HEK293 (cell line): ENCODE measurements at regions not wholly inside any gene's neighbourhood (a gene's known extent, or its start where the extent isn't known, plus 50 kb on each side); places are given as distances from the start of the nearest gene placed in this dataset.

ENCODE experiments used
- CTCF ChIA-PET: fragments of 350-600 bp; formaldehyde crosslinking; extraction: SDS; loops from one replicate; lab custom pipeline; 2021; ENCODE audit warnings: antibody characterized with exemption; lab: Yijun Ruan, JAX
- POLR2A ChIA-PET: fragments of 300-600 bp; formaldehyde crosslinking; extraction: SDS; loops from one replicate; lab custom pipeline; 2020; ENCODE audit warnings: antibody characterized with exemption, inconsistent platforms; lab: Yijun Ruan, JAX
- H3K27ac ChIP-seq: fragments of 200-500 bp; sonication (Bioruptor generic); 2 replicates; pipeline ENCODE4 v1.5.1; 2014; ENCODE audit warnings: low read depth, low read length, control low read depth, inconsistent platforms; ENCODE audit errors: extremely low read depth
- H3K36me3 ChIP-seq, 2 experiments: fragments of 200-500 bp in 1 of 2; sonication (Bioruptor generic) in 1 of 2; 1 replicate in 1 of 2; 2 replicates in 1 of 2; pipeline ENCODE4 v1.5.1; 2014 to 2017; ENCODE audit warnings: inconsistent platforms in 2 of 2, low read length in 2 of 2; ENCODE audit not compliant: control insufficient read depth in 2 of 2, insufficient read depth in 1 of 2
- H3K4me1 ChIP-seq: fragments of 200-500 bp; sonication (Bioruptor generic); 2 replicates; pipeline ENCODE4 v1.5.1; 2014; ENCODE audit warnings: mild to moderate bottlenecking, low read length, inconsistent platforms; ENCODE audit not compliant: control insufficient read depth, insufficient read depth
- H3K4me3 ChIP-seq: 2 replicates; pipeline ENCODE4 v1.5.1; 2011; ENCODE audit warnings: low read depth, mild to moderate bottlenecking, control low read depth, low read length, moderate library complexity
- H3K9me3 ChIP-seq: fragments of 200-500 bp; sonication (Bioruptor generic); 2 replicates; pipeline ENCODE4 v1.5.1; 2014; ENCODE audit warnings: low read depth, low read length, inconsistent platforms; ENCODE audit not compliant: control insufficient read depth, insufficient read depth
- AEBP2 ChIP-seq: fragments of 450-650 bp; formaldehyde crosslinking; IDR thresholded peaks from 2 replicates; pipeline ENCODE4 v1.5.1; 2016; ENCODE audit warnings: missing biosample characterization, missing genetic modification characterization, borderline replicate concordance
- ATF2 ChIP-seq: fragments of 450-650 bp; formaldehyde crosslinking; IDR thresholded peaks from 2 replicates; pipeline ENCODE4 v1.5.1; 2016; ENCODE audit warnings: missing biosample characterization, missing genetic modification characterization, low read depth
- FEZF1 ChIP-seq: fragments of 450-650 bp; formaldehyde crosslinking; IDR thresholded peaks from 2 replicates; pipeline ENCODE4 v1.5.1; 2016; ENCODE audit warnings: missing biosample characterization, missing genetic modification characterization
- GFI1B ChIP-seq: fragments of 450-650 bp; formaldehyde crosslinking; IDR thresholded peaks from 2 replicates; pipeline ENCODE4 v1.5.1; 2016; ENCODE audit warnings: missing biosample characterization, missing genetic modification characterization
- GLIS2 ChIP-seq: fragments of 450-650 bp; formaldehyde crosslinking; IDR thresholded peaks from 2 replicates; pipeline ENCODE4 v1.5.1; 2016; ENCODE audit warnings: missing biosample characterization, missing genetic modification characterization
- MEIS1 ChIP-seq: sonication (generic); formaldehyde crosslinking; IDR thresholded peaks from 2 replicates; pipeline ENCODE4 v1.8.1; 2022; ENCODE audit warnings: missing genetic modification reagents, mild to moderate bottlenecking, borderline replicate concordance
- MYNN ChIP-seq: fragments of 450-650 bp; formaldehyde crosslinking; IDR thresholded peaks from 2 replicates; pipeline ENCODE4 v1.5.1; 2016; ENCODE audit warnings: missing biosample characterization, missing genetic modification characterization, borderline replicate concordance
- RBAK ChIP-seq: fragments of 450-650 bp; formaldehyde crosslinking; IDR thresholded peaks from 2 replicates; pipeline ENCODE4 v1.5.1; 2016; ENCODE audit warnings: missing biosample characterization, missing genetic modification characterization
- ZBTB1 ChIP-seq: fragments of 450-650 bp; formaldehyde crosslinking; IDR thresholded peaks from 2 replicates; pipeline ENCODE4 v1.5.1; 2016; ENCODE audit warnings: missing biosample characterization, missing genetic modification characterization
- ZNF114 ChIP-seq: fragments of 450-650 bp; formaldehyde crosslinking; IDR thresholded peaks from 2 replicates; pipeline ENCODE4 v1.5.0; 2017; ENCODE audit warnings: missing biosample characterization, missing genetic modification characterization
- ZNF16 ChIP-seq: fragments of 450-650 bp; formaldehyde crosslinking; IDR thresholded peaks from 2 replicates; pipeline ENCODE4 v1.5.1; 2016; ENCODE audit warnings: low read depth, missing biosample characterization, missing genetic modification characterization
- ZNF2 ChIP-seq: fragments of 450-650 bp; formaldehyde crosslinking; IDR thresholded peaks from 2 replicates; pipeline ENCODE4 v1.5.1; 2016; ENCODE audit warnings: missing biosample characterization, missing genetic modification characterization
- ZNF354C ChIP-seq: fragments of 450-650 bp; formaldehyde crosslinking; IDR thresholded peaks from 2 replicates; pipeline ENCODE4 v1.5.1; 2016; ENCODE audit warnings: missing biosample characterization, missing genetic modification characterization, low read depth, borderline replicate concordance
- ZNF449 ChIP-seq: fragments of 450-650 bp; formaldehyde crosslinking; IDR thresholded peaks from 2 replicates; pipeline ENCODE4 v1.5.1; 2017; ENCODE audit warnings: missing biosample characterization, mild to moderate bottlenecking, missing genetic modification characterization, moderate library complexity
- ZNF510 ChIP-seq: fragments of 450-650 bp; formaldehyde crosslinking; IDR thresholded peaks from 2 replicates; pipeline ENCODE4 v1.5.1; 2018; ENCODE audit warnings: mild to moderate bottlenecking, missing genetic modification characterization, missing biosample characterization; ENCODE audit not compliant: insufficient replicate concordance
- ZNF518A ChIP-seq: fragments of 450-650 bp; formaldehyde crosslinking; conservative IDR thresholded peaks from 2 replicates; pipeline ENCODE4 v1.5.1; 2016; ENCODE audit warnings: low read depth, missing biosample characterization, missing genetic modification characterization
- ZNF529 ChIP-seq: fragments of 450-650 bp; formaldehyde crosslinking; IDR thresholded peaks from 2 replicates; pipeline ENCODE4 v1.5.1; 2017; ENCODE audit warnings: missing genetic modification characterization, missing biosample characterization; ENCODE audit not compliant: insufficient replicate concordance
- ZNF549 ChIP-seq: fragments of 450-650 bp; IDR thresholded peaks from 2 replicates; pipeline ENCODE4 v1.5.1; 2018; ENCODE audit warnings: missing biosample characterization, missing genetic modification characterization, mild to moderate bottlenecking, inconsistent platforms, moderate library complexity
- ZNF707 ChIP-seq: fragments of 450-650 bp; formaldehyde crosslinking; IDR thresholded peaks from 2 replicates; pipeline ENCODE4 v1.5.1; 2016; ENCODE audit warnings: missing biosample characterization, missing genetic modification characterization
- ZNF747 ChIP-seq: fragments of 450-650 bp; formaldehyde crosslinking; IDR thresholded peaks from 2 replicates; pipeline ENCODE4 v1.5.1; 2016; ENCODE audit warnings: missing biosample characterization, missing genetic modification characterization

GRCh38 chr11:23217072-23217471 is 356.8 kb upstream of the CCDC179 start:
- TF ChIP-seq ZNF16 (tag by site-specific recombination): no peak
- TF ChIP-seq AEBP2 (tag by site-specific recombination): no peak
- TF ChIP-seq ZNF449 (tag by site-specific recombination): no peak
- no peak for TF ChIP-seq ZBTB1
- no peak for TF ChIP-seq ATF2 (tag by site-specific recombination)
- no peak for TF ChIP-seq ZNF510 (tag by site-specific recombination)
- TF ChIP-seq ZNF114 (tag by site-specific recombination): no peak
- TF ChIP-seq ZNF354C: no peak
- TF ChIP-seq ZNF747: no peak
- no peak for TF ChIP-seq FEZF1 (tag by site-specific recombination)
- no peak for TF ChIP-seq ZNF518A (tag by site-specific recombination)
- TF ChIP-seq GFI1B (tag by site-specific recombination): no peak
- TF ChIP-seq RBAK: no peak
- no peak for TF ChIP-seq ZNF529 (tag by site-specific recombination)
- no peak for TF ChIP-seq ZNF707 (tag by site-specific recombination)
- no peak for TF ChIP-seq GLIS2 (tag by site-specific recombination)
- no peak for TF ChIP-seq ZNF549 (tag by site-specific recombination)
- no peak for TF ChIP-seq MYNN (tag by site-specific recombination)
- no peak for TF ChIP-seq MEIS1 (CRISPR knock-in tag)
- no peak for TF ChIP-seq ZNF2
- Histone ChIP-seq H3K4me1 (no peaks in the 10 kb centered on the region), H3K4me3 (no peak overlapping the region), H3K36me3 (no peaks in the 10 kb centered on the region), H3K27ac (no peak overlapping the region), H3K9me3 (no peaks in the 10 kb centered on the region)
- ChIA-PET CTCF (no interaction called here), POLR2A (no interaction called here)
